HuH-7 (cell line): ENCODE measurements at regions not wholly inside any gene's neighbourhood (a gene's known extent, or its start where the extent isn't known, plus 50 kb on each side); places are given as distances from the start of the nearest gene placed in this dataset.

Experiments
- DNase-seq: peaks from one replicate; pipeline ENCODE4 v3.0.0; 2011; ENCODE audit warnings: low spot score

DNA sequence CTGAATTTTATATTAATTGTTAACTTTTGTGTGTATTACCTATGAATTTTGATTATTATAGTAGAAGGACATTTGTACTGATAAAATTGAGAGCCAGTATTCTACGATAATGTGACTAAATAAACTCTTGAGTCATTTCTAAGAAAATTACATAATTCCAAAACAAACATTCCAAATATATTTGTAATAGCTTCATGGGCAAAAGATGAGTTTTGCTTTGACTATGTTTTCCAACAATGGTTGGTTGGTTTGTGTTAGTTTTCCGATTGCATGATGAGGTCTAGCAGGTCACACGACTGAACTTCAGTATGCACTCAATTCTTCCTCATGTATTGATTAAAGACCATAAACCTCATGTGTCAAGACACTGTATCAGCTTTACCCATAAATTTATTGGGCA lies 71.7 kb upstream of the WDR75 start:
- DNase-seq: no peak

DNA sequence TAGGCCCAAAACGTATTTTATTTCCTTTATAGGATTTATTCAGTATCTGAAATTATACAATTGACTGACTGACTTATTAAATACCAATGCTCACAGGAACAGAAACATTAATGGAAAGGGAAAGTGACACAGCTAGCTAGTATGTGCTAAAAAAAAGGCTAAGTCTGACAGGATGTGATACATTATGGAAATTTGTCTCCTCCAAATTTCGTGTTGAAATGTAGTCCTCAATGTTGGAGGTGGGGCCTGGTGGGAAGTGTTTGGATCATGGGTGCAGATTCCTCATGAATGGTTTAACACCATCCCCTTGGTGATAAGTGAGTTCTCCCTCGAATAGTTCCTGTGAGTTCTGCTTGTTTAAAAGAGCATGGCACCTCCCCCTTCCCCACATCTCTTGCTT lies 70.6 kb upstream of the WDR75 start:
- DNase-seq: no peak

DNA sequence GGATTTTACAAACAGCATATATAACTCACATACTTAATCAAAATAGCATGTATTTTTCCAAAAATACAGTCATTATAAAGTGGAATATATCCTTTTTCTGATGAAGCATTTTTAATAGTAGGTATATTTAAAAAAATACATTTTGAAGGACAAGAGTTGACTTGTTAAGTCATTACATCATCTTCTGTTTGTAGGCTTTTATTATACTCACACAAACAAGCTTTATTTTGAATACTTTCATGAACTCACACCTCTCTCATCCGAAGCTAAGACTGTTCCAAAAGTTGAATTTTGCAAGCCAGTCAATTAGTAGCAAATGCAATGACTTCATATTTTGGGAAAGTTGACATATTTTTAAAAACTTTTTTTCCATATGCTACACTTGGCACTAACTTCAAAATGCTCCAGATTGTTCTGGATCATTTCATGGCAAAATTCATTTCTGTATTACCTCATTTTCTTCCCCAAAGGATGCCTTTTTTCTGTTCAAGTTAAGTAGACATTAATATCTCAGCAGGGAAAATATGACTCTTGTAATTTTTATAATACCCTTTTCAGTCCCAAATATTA lies 68.5 kb upstream of the WDR75 start:
- no peak for DNase-seq

DNA sequence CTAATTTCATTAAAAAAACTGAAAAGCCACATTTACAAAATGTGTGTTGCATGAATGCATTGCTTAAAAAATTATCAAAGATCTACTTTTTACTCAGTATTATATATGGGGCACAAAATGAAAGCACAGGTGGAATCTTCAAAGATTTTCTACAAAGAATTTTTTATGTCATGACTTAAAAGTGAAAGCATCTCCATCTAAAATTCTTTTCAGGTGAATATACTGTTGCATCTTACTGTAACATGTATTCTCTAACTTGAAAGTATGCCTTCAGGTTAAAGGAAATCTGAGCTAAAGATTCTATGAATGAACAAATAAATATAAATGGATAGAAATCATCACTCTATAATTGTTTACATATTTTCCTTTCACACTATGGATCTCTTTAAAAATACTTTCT lies 66.8 kb upstream of the WDR75 start:
- no peak for DNase-seq

DNA sequence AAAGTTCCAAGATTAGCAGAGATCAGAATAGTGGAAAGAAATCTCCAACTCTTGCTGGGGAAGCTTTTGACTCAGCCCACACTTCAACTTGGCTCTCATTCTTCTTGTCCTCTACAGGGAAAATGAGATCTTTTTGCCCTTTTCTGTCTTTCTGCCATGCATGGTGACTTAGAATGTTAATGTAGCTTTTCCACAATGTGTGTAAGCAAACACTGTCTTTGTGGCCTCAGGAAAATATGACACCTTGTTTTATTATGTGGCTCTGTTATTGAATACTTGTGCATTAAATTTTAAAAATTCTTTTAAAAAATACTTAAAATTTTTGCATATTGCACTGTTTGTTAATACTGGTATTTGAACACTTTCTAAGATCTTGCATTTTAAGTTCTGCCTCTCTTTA lies 65.4 kb upstream of the WDR75 start:
- DNase-seq: no peak

DNA sequence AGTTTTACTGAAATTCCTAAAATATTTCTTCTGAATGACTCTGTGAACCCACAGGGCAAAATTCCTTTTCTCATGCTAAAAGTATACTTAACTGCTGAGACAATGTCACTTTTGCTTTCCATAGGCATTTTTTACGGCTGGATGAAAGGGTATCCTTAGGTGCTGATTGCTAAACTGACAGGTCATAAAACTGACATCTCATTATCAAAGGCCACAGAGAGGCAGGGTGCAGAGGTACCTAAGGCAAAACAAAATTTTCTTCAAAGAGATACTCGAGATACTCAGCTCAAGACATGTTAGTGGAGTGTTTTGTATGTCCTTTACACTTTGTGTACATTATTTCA lies 62.0 kb upstream of the WDR75 start:
- DNase-seq: no peak

DNA sequence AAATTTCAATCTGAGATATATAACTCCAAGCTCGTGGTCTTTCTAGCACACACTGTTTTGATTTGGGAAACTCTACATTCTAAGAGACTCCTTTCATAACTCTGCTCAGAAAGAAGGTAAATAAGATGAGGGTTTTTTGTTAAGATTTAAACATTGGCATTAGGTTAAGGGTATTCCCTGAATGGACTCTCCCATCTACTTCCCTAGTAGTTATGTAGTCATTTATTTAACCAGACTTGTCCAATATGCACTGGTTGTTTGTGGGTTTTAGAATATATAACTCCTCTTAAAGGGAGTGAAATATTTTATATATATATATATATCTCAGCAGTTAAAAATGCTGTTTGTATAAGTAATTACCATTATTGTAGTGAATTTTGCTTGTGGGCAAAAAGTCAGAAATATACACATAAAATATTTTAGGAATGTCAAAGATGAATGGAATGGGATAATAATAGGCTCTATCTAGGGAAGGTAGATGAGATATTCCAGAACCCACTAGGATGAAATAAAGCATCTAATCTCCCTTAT lies 61.5 kb upstream of the WDR75 start:
- DNase-seq: no peak

DNA sequence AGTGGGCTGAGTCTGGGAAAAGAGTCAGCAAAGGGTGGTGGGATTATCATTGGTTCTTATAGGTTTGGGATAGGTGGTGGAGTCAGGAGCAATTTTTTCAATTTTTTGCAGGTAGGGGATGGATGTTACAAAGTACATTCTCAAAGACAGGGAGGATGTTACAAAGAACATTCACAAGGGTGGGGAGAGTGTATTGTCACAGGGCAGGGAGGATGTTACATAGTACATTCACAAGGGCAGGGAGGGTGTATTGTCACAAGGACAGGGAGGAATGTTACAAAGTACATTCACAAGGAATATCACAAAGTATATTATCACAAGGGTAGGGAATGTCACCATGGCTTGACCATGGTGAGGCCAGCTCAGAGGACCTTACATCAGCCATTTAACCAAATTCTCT lies 58.6 kb upstream of the WDR75 start:
- no peak for DNase-seq

DNA sequence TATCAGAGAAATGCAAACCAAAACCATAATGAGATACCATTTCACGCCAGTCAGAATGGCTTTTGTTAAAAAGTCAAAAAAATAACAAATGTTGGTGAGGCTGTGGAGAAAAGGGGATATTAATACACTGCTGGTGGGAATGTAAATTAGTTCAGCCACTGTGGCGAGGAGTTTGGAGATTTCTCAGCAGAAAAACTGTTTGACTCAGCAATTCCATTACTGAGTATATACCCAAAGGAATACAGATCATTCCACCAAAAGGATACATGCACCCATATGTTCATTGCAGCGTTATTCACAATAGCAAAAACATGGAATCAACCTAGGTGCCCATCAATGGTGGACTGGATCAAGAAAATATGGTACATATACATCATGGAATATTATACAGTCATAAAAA lies 54.5 kb upstream of the WDR75 start:
- no peak for DNase-seq

DNA sequence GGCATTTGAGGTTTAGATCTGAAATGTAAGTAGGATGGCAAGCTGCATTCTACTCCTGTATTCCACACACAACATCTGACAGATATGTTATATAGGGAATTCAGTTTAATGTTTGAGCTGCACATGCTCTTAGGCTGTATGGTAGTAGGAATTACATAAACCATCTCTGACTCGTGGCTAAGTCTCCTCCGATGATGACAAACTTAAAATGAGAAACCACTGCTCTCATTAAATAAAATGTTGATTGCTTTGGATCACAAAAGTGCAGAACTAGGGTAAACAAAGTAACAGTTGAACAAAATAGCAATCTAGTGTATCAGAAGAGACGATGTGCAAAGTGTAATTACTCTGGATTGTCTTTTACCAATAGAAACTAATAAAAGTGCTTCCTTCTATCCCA lies 50.1 kb upstream of the WDR75 start:
- DNase-seq: no peak
